ENCODE measurements at regions not wholly inside any gene's neighbourhood (a gene's known extent, or its start where the extent isn't known, plus 50 kb on each side); places are given as distances from the start of the nearest gene placed in this dataset.
A peak's percentile ranks its signal among the peaks of the same experiment; 100 is the strongest.

- peak overlapping the region; percentile 17 for H3K4me3 ChIP-seq (ENCODE audit: low read length)
- H3K9ac ChIP-seq (ENCODE audit: low read length), result no peak overlapping the region
- H3K36me3 ChIP-seq (ENCODE audit: control insufficient read depth, insufficient read depth, low read length, severe bottlenecking), result no peaks in the 10 kb centered on the region
- peak; percentile 91 for DNase-seq (ENCODE audit: low read depth)
- no peaks in the 10 kb centered on the region for H3K4me1 ChIP-seq (ENCODE audit: control insufficient read depth, insufficient read depth, low read length)
- no peaks in the 10 kb centered on the region for H3K27me3 ChIP-seq (replicated peaks; ENCODE audit: control insufficient read depth, insufficient read depth, low read length)
- H3K9me3 ChIP-seq (ENCODE audit: control insufficient read depth, low read length), result no peaks in the 10 kb centered on the region
Observed at GRCh38 chr6:22512686-22513427, 56.5 kb upstream of the HDGFL1 start.

DNA sequence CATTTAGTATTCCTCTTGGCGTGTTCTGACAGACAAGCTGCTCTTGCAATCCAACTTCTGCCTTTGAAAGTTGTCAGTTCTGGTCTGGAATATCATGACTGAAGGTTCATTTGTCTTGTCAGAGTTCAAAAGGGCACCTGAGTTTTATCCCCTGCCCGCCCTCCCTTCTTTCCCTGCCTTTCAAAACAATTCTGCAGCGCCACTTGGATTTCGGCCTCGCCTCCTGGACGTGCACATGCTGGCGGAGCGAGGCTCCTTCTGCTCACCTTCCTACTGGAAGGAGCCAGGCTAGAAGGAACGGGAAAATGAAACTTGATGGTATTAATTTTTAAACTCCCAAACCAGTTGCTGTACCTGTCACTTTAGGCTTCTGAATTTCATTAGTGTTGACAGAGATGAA, 55.7 kb upstream of the HDGFL1 start:
- H3K4me3 ChIP-seq (ENCODE audit: low read length), result no peak overlapping the region
- H3K9me3 ChIP-seq (ENCODE audit: control insufficient read depth, low read length), result no peaks in the 10 kb centered on the region
- H3K9ac ChIP-seq (ENCODE audit: low read length), result no peak overlapping the region
- no peaks in the 10 kb centered on the region for H3K4me1 ChIP-seq (ENCODE audit: control insufficient read depth, insufficient read depth, low read length)
- H3K36me3 ChIP-seq (ENCODE audit: control insufficient read depth, insufficient read depth, low read length, severe bottlenecking), result no peaks in the 10 kb centered on the region
- H3K27me3 ChIP-seq (replicated peaks; ENCODE audit: control insufficient read depth, insufficient read depth, low read length), result no peaks in the 10 kb centered on the region
- DNase-seq (ENCODE audit: low read depth), result no peak

- Histone ChIP-seq H3K27me3 (replicated peaks; ENCODE audit: control insufficient read depth, insufficient read depth, low read length) (no peaks in the 10 kb centered on the region), H3K36me3 (ENCODE audit: control insufficient read depth, insufficient read depth, low read length, severe bottlenecking) (no peaks in the 10 kb centered on the region), H3K4me3 (ENCODE audit: low read length) (no peak overlapping the region), H3K9ac (ENCODE audit: low read length) (no peak overlapping the region), H3K4me1 (ENCODE audit: control insufficient read depth, insufficient read depth, low read length) (no peaks in the 10 kb centered on the region), H3K9me3 (ENCODE audit: control insufficient read depth, low read length) (no peaks in the 10 kb centered on the region)
- no peak for DNase-seq (ENCODE audit: low read depth)
Observed at GRCh38 chr6:22519237-22519636, 50.1 kb upstream of the HDGFL1 start.
